SK-N-SH (cell line): ENCODE measurements at regions not wholly inside any gene's neighbourhood (a gene's known extent, or its start where the extent isn't known, plus 50 kb on each side); places are given as distances from the start of the nearest gene placed in this dataset.
A peak's percentile ranks its signal among the peaks of the same experiment; 100 is the strongest.

Source experiments
- CTCF ChIA-PET: fragments of 300-600, 350-600 bp; formaldehyde crosslinking; extraction: SDS; loops from one replicate; lab custom pipeline; 2021; lab: Yijun Ruan, JAX
- POLR2A ChIA-PET: fragments of 350-600 bp; sonication (Branson Sonifier 250); formaldehyde crosslinking; extraction: SDS; loops from one replicate; lab custom pipeline; 2020; ENCODE audit warnings: antibody characterized with exemption, inconsistent platforms; lab: Yijun Ruan, JAX
- DNase-seq: peaks from one replicate; pipeline ENCODE4 v3.0.0; 2012
- H2AFZ ChIP-seq: fragments of 200-600 bp; sonication (generic); 2 replicates; pipeline ENCODE4 v1.8.1; 2016; ENCODE audit warnings: antibody characterized with exemption, mild to moderate bottlenecking, low read depth
- H3F3A ChIP-seq: fragments of 200-600 bp; sonication (generic); replicated peaks from 2 replicates; pipeline ENCODE3; 2016; ENCODE audit warnings: antibody characterized with exemption, mild to moderate bottlenecking; ENCODE audit not compliant: insufficient read depth
- H3K27ac ChIP-seq, 2 experiments: fragments of 200-500 bp in 1 of 2; fragments of 200-600 bp in 1 of 2; sonication (Bioruptor generic) in 1 of 2; sonication (generic), shearing (Covaris generic) in 1 of 2; 2 replicates each; pipeline versions ENCODE4 v1.5.1 to v1.6.1; 2014 to 2016; ENCODE audit warnings: low read depth in 2 of 2, inconsistent platforms in 1 of 2, low read length in 1 of 2, mild to moderate bottlenecking in 1 of 2, mixed read lengths in 1 of 2
- H3K27me3 ChIP-seq: fragments of 200-600 bp; sonication (generic), shearing (Covaris generic); 2 replicates; pipeline ENCODE4 v1.6.1; 2016; ENCODE audit warnings: mixed run types; ENCODE audit not compliant: insufficient read depth
- H3K36me3 ChIP-seq, 2 experiments: fragments of 200-500 bp in 1 of 2; fragments of 200-600 bp in 1 of 2; sonication (Bioruptor generic) in 1 of 2; sonication (generic) in 1 of 2; replicated peaks in 1 of 2; 2 replicates each; pipeline versions ENCODE3 to v1.5.1; 2014 to 2016; ENCODE audit warnings: low read length in 1 of 2, mild to moderate bottlenecking in 1 of 2; ENCODE audit not compliant: insufficient read depth in 2 of 2, control insufficient read depth in 1 of 2
- H3K4me1 ChIP-seq, 2 experiments: fragments of 200-500 bp in 1 of 2; fragments of 200-600 bp in 1 of 2; sonication (Bioruptor generic) in 1 of 2; sonication (generic), shearing (Covaris generic) in 1 of 2; 2 replicates each; pipeline versions ENCODE4 v1.5.1 to v1.6.1; 2014 to 2016; ENCODE audit warnings: low read depth in 1 of 2, low read length in 1 of 2, mixed run types in 1 of 2; ENCODE audit not compliant: insufficient read depth in 2 of 2, control insufficient read depth in 1 of 2
- H3K4me2 ChIP-seq: fragments of 200-600 bp; sonication (generic), shearing (Covaris generic); 2 replicates; pipeline ENCODE4 v1.6.1; 2017; ENCODE audit warnings: mixed run types
- H3K4me3 ChIP-seq, 2 experiments: fragments of 200-500 bp in 1 of 2; fragments of 200-600 bp in 1 of 2; sonication (Bioruptor generic) in 1 of 2; sonication (generic), shearing (Covaris generic) in 1 of 2; 2 replicates each; pipeline versions ENCODE4 v1.5.1 to v1.8.1; 2014 to 2016; ENCODE audit warnings: low read depth in 2 of 2, inconsistent platforms in 1 of 2, low read length in 1 of 2, mild to moderate bottlenecking in 1 of 2, mixed read lengths in 1 of 2, moderate library complexity in 1 of 2
- H3K79me2 ChIP-seq: fragments of 200-600 bp; sonication (generic); 2 replicates; pipeline ENCODE4 v1.8.1; 2017; ENCODE audit warnings: mild to moderate bottlenecking; ENCODE audit not compliant: insufficient read depth
- H3K9ac ChIP-seq: fragments of 200-600 bp; sonication (generic); 2 replicates; pipeline ENCODE4 v1.6.1; 2017; ENCODE audit warnings: mixed run types
- H3K9me2 ChIP-seq: fragments of 200-600 bp; sonication (generic); 2 replicates; pipeline ENCODE4 v1.6.1; 2017; ENCODE audit warnings: mixed run types
- H3K9me3 ChIP-seq: fragments of 200-600 bp; sonication (generic); 2 replicates; pipeline ENCODE4 v1.6.1; 2017; ENCODE audit warnings: mixed run types, mild to moderate bottlenecking, moderate library complexity
- H4K20me1 ChIP-seq: fragments of 200-600 bp; sonication (generic); 2 replicates; pipeline ENCODE4 v1.6.1; 2017; ENCODE audit warnings: mild to moderate bottlenecking, mixed run types; ENCODE audit not compliant: insufficient read depth
- ELF1 ChIP-seq: IDR thresholded peaks from 2 replicates; pipeline ENCODE4 v1.4.0; 2012
- EP300 ChIP-seq, 2 experiments: IDR thresholded peaks; 2 replicates each; pipeline versions ENCODE4 v1.4.0 to v1.6.1; 2012; ENCODE audit warnings: borderline replicate concordance in 1 of 2, low read depth in 1 of 2, low read length in 1 of 2
- FOSL2 ChIP-seq: IDR thresholded peaks from 2 replicates; pipeline ENCODE4 v1.4.0; 2012; ENCODE audit warnings: low read depth, mild to moderate bottlenecking, moderate library complexity, borderline replicate concordance
- FOXJ3 ChIP-seq: sonication (generic); formaldehyde crosslinking; IDR thresholded peaks from 2 replicates; pipeline ENCODE4 v1.5.1; 2020; ENCODE audit warnings: mild to moderate bottlenecking, missing genetic modification reagents
- FOXM1 ChIP-seq: IDR thresholded peaks from 2 replicates; pipeline ENCODE4 v1.4.0; 2012; ENCODE audit warnings: low read depth, mild to moderate bottlenecking
- JUND ChIP-seq: IDR thresholded peaks from 2 replicates; pipeline ENCODE4 v1.4.0; 2012
- MEF2A ChIP-seq: IDR thresholded peaks from 2 replicates; pipeline ENCODE4 v1.4.0; 2012; ENCODE audit warnings: low read depth, borderline replicate concordance
- NFIC ChIP-seq: IDR thresholded peaks from 2 replicates; pipeline ENCODE4 v1.4.0; 2012; ENCODE audit warnings: borderline replicate concordance
- NRF1 ChIP-seq: IDR thresholded peaks from 2 replicates; pipeline ENCODE4 v1.6.1; 2012; ENCODE audit warnings: low read depth, mild to moderate bottlenecking, low read length
- POLR2AphosphoS5 ChIP-seq: IDR thresholded peaks from 2 replicates; pipeline ENCODE4 v1.6.1; 2012; ENCODE audit warnings: low read depth, low read length
- RFX5 ChIP-seq: IDR thresholded peaks from 2 replicates; pipeline ENCODE4 v1.6.1; 2012; ENCODE audit warnings: mild to moderate bottlenecking, improper control_type of control experiment, low read length
- RXRA ChIP-seq: IDR thresholded peaks from 2 replicates; pipeline ENCODE4 v1.4.0; 2012; ENCODE audit warnings: low read depth, mild to moderate bottlenecking, borderline replicate concordance
- SMC3 ChIP-seq: IDR thresholded peaks from 2 replicates; pipeline ENCODE4 v1.6.1; 2012; ENCODE audit warnings: low read depth, low read length, improper control_type of control experiment
- TCF12 ChIP-seq: IDR thresholded peaks from 2 replicates; pipeline ENCODE4 v1.4.0; 2012
- TEAD4 ChIP-seq: IDR thresholded peaks from 2 replicates; pipeline ENCODE4 v1.4.0; 2012; ENCODE audit warnings: mild to moderate bottlenecking, borderline replicate concordance; ENCODE audit not compliant: insufficient read depth
- WGBS: methylation state at CpG from one replicate; pipeline ENCODE4 v1.1.6; 2017; ENCODE audit warnings: low lambda C conversion rate; 5-methylcytosine and 5-hydroxymethylcytosine counted together
- TF ChIP-seq, protein P1 (sequence below): IDR thresholded peaks from 2 replicates; pipeline ENCODE4 v1.4.0; 2012; ENCODE audit warnings: low read depth, borderline replicate concordance
- TF ChIP-seq, protein P2 (sequence below): IDR thresholded peaks from 2 replicates; pipeline ENCODE4 v1.6.1; 2012; ENCODE audit warnings: mild to moderate bottlenecking, low read depth, low read length, moderate library complexity
- TF ChIP-seq, protein P3 (sequence below): IDR thresholded peaks from 2 replicates; pipeline ENCODE4 v1.4.0; 2012; ENCODE audit warnings: low read depth
- TF ChIP-seq, protein P4 (sequence below): IDR thresholded peaks from 2 replicates; pipeline ENCODE4 v1.4.0; 2012; ENCODE audit warnings: low read depth, borderline replicate concordance
- TF ChIP-seq, protein P5 (sequence below): IDR thresholded peaks from 2 replicates; pipeline ENCODE4; 2012

DNA sequence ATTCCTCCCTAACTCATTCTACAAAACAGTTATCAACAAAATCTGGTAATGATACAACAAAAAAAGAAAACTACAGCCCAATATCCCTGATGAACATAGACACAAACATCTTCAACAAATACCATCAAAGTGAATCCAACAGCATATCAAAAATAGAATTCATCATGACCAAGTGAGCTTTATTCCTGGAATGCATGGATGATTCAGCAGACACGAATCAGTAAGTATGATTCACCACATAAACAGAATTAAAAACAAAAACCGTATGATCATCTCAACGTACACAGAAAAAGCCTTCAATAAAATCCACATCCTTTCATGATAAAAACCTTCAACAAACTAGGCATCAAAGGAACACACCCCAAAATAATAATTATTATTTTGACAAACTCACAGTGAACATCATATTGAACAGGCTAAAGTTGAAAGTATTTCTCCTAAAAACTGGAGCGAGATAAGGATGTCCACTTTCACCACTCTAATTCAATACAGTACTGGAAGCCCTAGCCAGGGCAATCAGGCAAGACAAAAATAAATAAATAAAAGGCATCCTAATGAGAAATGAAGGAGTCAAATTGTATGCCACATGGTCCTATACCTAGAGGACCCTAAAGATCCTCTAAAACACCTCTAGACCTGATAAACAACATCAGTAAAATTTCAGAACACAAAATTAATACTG lies 305.1 kb upstream of the RGMB start:
- Histone ChIP-seq H3K4me1 (peaks cover 0 to 11% of the 10 kb centered on the region in 2 experiments; a peak in 1 of 4 replicates), H3K9me3 (no peaks in the 10 kb centered on the region), H3K9me2 (no peaks in the 10 kb centered on the region), H3K4me3 (no peak overlapping the region), H4K20me1 (no peaks in the 10 kb centered on the region), H3K9ac (peak overlapping the region; percentile 49; the same call in 1 of the 2 replicates), H3K79me2 (no peaks in the 10 kb centered on the region), H3F3A (peaks cover 17% of the 10 kb centered on the region), H3K27ac (peak overlapping the region; percentile 67 to 92; a peak in 3 of 4 replicates), H2AFZ (no peak overlapping the region), H3K36me3 (no peaks in the 10 kb centered on the region), H3K27me3 (no peaks in the 10 kb centered on the region), H3K4me2 (peak overlapping the region; percentile 51)
- no peak for DNase-seq
- TF ChIP-seq, protein P1, sequence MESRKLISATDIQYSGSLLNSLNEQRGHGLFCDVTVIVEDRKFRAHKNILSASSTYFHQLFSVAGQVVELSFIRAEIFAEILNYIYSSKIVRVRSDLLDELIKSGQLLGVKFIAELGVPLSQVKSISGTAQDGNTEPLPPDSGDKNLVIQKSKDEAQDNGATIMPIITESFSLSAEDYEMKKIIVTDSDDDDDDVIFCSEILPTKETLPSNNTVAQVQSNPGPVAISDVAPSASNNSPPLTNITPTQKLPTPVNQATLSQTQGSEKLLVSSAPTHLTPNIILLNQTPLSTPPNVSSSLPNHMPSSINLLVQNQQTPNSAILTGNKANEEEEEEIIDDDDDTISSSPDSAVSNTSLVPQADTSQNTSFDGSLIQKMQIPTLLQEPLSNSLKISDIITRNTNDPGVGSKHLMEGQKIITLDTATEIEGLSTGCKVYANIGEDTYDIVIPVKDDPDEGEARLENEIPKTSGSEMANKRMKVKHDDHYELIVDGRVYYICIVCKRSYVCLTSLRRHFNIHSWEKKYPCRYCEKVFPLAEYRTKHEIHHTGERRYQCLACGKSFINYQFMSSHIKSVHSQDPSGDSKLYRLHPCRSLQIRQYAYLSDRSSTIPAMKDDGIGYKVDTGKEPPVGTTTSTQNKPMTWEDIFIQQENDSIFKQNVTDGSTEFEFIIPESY, result peak; percentile 83
- peak; percentile 92; the same call in 1 of the 2 replicates for TF ChIP-seq POLR2AphosphoS5
- TF ChIP-seq FOXJ3 (CRISPR knock-in tag), result no peak
- no peak for TF ChIP-seq NRF1
- peak; percentile 37 to 98; a peak in 3 of 4 replicates for TF ChIP-seq EP300 (IDR thresholded peaks at IDR 0.05; ENCODE audit: borderline replicate concordance in 1 of 2, low read depth in 1 of 2, low read length in 1 of 2)
- peak; percentile 97 for TF ChIP-seq TCF12
- TF ChIP-seq, protein P2, sequence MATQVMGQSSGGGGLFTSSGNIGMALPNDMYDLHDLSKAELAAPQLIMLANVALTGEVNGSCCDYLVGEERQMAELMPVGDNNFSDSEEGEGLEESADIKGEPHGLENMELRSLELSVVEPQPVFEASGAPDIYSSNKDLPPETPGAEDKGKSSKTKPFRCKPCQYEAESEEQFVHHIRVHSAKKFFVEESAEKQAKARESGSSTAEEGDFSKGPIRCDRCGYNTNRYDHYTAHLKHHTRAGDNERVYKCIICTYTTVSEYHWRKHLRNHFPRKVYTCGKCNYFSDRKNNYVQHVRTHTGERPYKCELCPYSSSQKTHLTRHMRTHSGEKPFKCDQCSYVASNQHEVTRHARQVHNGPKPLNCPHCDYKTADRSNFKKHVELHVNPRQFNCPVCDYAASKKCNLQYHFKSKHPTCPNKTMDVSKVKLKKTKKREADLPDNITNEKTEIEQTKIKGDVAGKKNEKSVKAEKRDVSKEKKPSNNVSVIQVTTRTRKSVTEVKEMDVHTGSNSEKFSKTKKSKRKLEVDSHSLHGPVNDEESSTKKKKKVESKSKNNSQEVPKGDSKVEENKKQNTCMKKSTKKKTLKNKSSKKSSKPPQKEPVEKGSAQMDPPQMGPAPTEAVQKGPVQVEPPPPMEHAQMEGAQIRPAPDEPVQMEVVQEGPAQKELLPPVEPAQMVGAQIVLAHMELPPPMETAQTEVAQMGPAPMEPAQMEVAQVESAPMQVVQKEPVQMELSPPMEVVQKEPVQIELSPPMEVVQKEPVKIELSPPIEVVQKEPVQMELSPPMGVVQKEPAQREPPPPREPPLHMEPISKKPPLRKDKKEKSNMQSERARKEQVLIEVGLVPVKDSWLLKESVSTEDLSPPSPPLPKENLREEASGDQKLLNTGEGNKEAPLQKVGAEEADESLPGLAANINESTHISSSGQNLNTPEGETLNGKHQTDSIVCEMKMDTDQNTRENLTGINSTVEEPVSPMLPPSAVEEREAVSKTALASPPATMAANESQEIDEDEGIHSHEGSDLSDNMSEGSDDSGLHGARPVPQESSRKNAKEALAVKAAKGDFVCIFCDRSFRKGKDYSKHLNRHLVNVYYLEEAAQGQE, result no peak
- peak; percentile 100 for TF ChIP-seq FOSL2
- TF ChIP-seq RXRA, result peak; percentile 88
- no peak for TF ChIP-seq ELF1
- TF ChIP-seq, protein P3, sequence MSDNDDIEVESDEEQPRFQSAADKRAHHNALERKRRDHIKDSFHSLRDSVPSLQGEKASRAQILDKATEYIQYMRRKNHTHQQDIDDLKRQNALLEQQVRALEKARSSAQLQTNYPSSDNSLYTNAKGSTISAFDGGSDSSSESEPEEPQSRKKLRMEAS, result peak; percentile 64
- TF ChIP-seq RFX5, result no peak
- peak; percentile 99 for TF ChIP-seq JUND
- TF ChIP-seq FOXM1, result peak; percentile 90
- TF ChIP-seq, protein P4, sequence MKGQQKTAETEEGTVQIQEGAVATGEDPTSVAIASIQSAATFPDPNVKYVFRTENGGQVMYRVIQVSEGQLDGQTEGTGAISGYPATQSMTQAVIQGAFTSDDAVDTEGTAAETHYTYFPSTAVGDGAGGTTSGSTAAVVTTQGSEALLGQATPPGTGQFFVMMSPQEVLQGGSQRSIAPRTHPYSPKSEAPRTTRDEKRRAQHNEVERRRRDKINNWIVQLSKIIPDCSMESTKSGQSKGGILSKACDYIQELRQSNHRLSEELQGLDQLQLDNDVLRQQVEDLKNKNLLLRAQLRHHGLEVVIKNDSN, result no peak
- peak; percentile 83 for TF ChIP-seq NFIC
- TF ChIP-seq MEF2A, result peak; percentile 97
- peak; percentile 90; the same call in 1 of the 2 replicates for TF ChIP-seq TEAD4
- no peak for TF ChIP-seq SMC3
- TF ChIP-seq, protein P5, sequence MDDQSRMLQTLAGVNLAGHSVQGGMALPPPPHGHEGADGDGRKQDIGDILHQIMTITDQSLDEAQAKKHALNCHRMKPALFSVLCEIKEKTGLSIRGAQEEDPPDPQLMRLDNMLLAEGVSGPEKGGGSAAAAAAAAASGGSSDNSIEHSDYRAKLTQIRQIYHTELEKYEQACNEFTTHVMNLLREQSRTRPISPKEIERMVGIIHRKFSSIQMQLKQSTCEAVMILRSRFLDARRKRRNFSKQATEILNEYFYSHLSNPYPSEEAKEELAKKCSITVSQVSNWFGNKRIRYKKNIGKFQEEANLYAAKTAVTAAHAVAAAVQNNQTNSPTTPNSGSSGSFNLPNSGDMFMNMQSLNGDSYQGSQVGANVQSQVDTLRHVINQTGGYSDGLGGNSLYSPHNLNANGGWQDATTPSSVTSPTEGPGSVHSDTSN, result peak; percentile 91
- POLR2A ChIA-PET, result no interaction called here
- CTCF ChIA-PET, result no interaction called here
- WGBS, result 9% methylated on average over 4 of the region's 4 CpGs
